ENCODE measurements at regions not wholly inside any gene's neighbourhood (a gene's known extent, or its start where the extent isn't known, plus 50 kb on each side); places are given as distances from the start of the nearest gene placed in this dataset.

- FAIRE-seq (no peak), DNase-seq (no peak)
- H3K4me3 ChIP-seq (ENCODE audit: low read depth in 1 of 3, low read length in 3 of 3), result no peak overlapping the region
- no peaks in the 10 kb centered on the region for H3K9me3 ChIP-seq (ENCODE audit: control insufficient read depth in 2 of 2, insufficient read depth in 1 of 2, low read depth in 1 of 2, low read length in 1 of 2)
- peaks cover 0 to 2% (median 0%) of the 10 kb centered on the region in 3 donors for H3K27me3 ChIP-seq (ENCODE audit: control insufficient read depth in 3 of 3, insufficient read depth in 3 of 3, low read length in 3 of 3)
- H3K4me1 ChIP-seq (ENCODE audit: control insufficient read depth in 3 of 3, insufficient read depth in 2 of 3, low read depth in 1 of 3, low read length in 2 of 3), result no peaks in the 10 kb centered on the region
- 31 to 71% (median 61%) methylated on average over 3 of the region's 3 CpGs for WGBS, 3 donors
- no peak overlapping the region for H3K27ac ChIP-seq (ENCODE audit: low read depth in 1 of 3, low read length in 2 of 3)
- no peaks in the 10 kb centered on the region for H3K36me3 ChIP-seq (ENCODE audit: control insufficient read depth in 3 of 3, insufficient read depth in 2 of 3, low read depth in 1 of 3, low read length in 3 of 3)
Measured at GRCh38 chr10:8128511-8128910, 74.0 kb downstream of the GATA3 start.

GRCh38 chr10:8129438-8129837, 75.0 kb downstream of the GATA3 start:
- Histone ChIP-seq H3K27ac (ENCODE audit: low read depth in 1 of 3, low read length in 2 of 3) (no peak overlapping the region), H3K27me3 (ENCODE audit: control insufficient read depth in 3 of 3, insufficient read depth in 3 of 3, low read length in 3 of 3) (peaks cover 0 to 2% (median 0%) of the 10 kb centered on the region in 3 donors), H3K4me1 (ENCODE audit: control insufficient read depth in 3 of 3, insufficient read depth in 2 of 3, low read depth in 1 of 3, low read length in 2 of 3) (no peaks in the 10 kb centered on the region), H3K9me3 (ENCODE audit: control insufficient read depth in 2 of 2, insufficient read depth in 1 of 2, low read depth in 1 of 2, low read length in 1 of 2) (no peaks in the 10 kb centered on the region), H3K4me3 (ENCODE audit: low read depth in 1 of 3, low read length in 3 of 3) (no peak overlapping the region), H3K36me3 (ENCODE audit: control insufficient read depth in 3 of 3, insufficient read depth in 2 of 3, low read depth in 1 of 3, low read length in 3 of 3) (no peaks in the 10 kb centered on the region)
- FAIRE-seq, result no peak
- 61 to 77% (median 64%) methylated on average over 2 of the region's 2 CpGs for WGBS, 3 donors
- DNase-seq, result no peak

- FAIRE-seq, result no peak
- no peaks in the 10 kb centered on the region for H3K9me3 ChIP-seq (ENCODE audit: control insufficient read depth in 2 of 2, insufficient read depth in 1 of 2, low read depth in 1 of 2, low read length in 1 of 2)
- H3K27me3 ChIP-seq (ENCODE audit: control insufficient read depth in 3 of 3, insufficient read depth in 3 of 3, low read length in 3 of 3), result no peaks in the 10 kb centered on the region
- no peak for DNase-seq
- H3K36me3 ChIP-seq (ENCODE audit: control insufficient read depth in 3 of 3, insufficient read depth in 2 of 3, low read depth in 1 of 3, low read length in 3 of 3), result no peaks in the 10 kb centered on the region
- WGBS, 3 donors, result 72 to 80% (median 74%) methylated on average over 8 of the region's 8 CpGs
- H3K4me1 ChIP-seq (ENCODE audit: control insufficient read depth in 3 of 3, insufficient read depth in 2 of 3, low read depth in 1 of 3, low read length in 2 of 3), result no peaks in the 10 kb centered on the region
- no peak overlapping the region for H3K4me3 ChIP-seq (ENCODE audit: low read depth in 1 of 3, low read length in 3 of 3)
- H3K27ac ChIP-seq (ENCODE audit: low read depth in 1 of 3, low read length in 2 of 3), result no peak overlapping the region
Measured at GRCh38 chr10:8130973-8131911, 76.8 kb downstream of the GATA3 start.

GRCh38 chr10:8133146-8133545, 78.7 kb downstream of the GATA3 start:
- H3K36me3 ChIP-seq (ENCODE audit: control insufficient read depth in 3 of 3, insufficient read depth in 2 of 3, low read depth in 1 of 3, low read length in 3 of 3), result no peaks in the 10 kb centered on the region
- DNase-seq (no peak), FAIRE-seq (no peak)
- no peaks in the 10 kb centered on the region for H3K27me3 ChIP-seq (ENCODE audit: control insufficient read depth in 3 of 3, insufficient read depth in 3 of 3, low read length in 3 of 3)
- H3K4me3 ChIP-seq (ENCODE audit: low read depth in 1 of 3, low read length in 3 of 3), result no peak overlapping the region
- no peaks in the 10 kb centered on the region for H3K9me3 ChIP-seq (ENCODE audit: control insufficient read depth in 2 of 2, insufficient read depth in 1 of 2, low read depth in 1 of 2, low read length in 1 of 2)
- H3K27ac ChIP-seq (ENCODE audit: low read depth in 1 of 3, low read length in 2 of 3), result no peak overlapping the region
- H3K4me1 ChIP-seq (ENCODE audit: control insufficient read depth in 3 of 3, insufficient read depth in 2 of 3, low read depth in 1 of 3, low read length in 2 of 3), result no peaks in the 10 kb centered on the region
- WGBS, 3 donors, result 58 to 74% (median 67%) methylated on average over 8 of the region's 8 CpGs

- H3K9me3 ChIP-seq (ENCODE audit: control insufficient read depth in 2 of 2, insufficient read depth in 1 of 2, low read depth in 1 of 2, low read length in 1 of 2), result no peaks in the 10 kb centered on the region
- H3K4me3 ChIP-seq (ENCODE audit: low read depth in 1 of 3, low read length in 3 of 3), result no peak overlapping the region
- no peaks in the 10 kb centered on the region for H3K27me3 ChIP-seq (ENCODE audit: control insufficient read depth in 3 of 3, insufficient read depth in 3 of 3, low read length in 3 of 3)
- no peak for DNase-seq
- 54 to 71% (median 69%) methylated on average over 2 of the region's 2 CpGs for WGBS, 3 donors
- no peak for FAIRE-seq
- H3K27ac ChIP-seq (ENCODE audit: low read depth in 1 of 3, low read length in 2 of 3), result no peak overlapping the region
- no peaks in the 10 kb centered on the region for H3K36me3 ChIP-seq (ENCODE audit: control insufficient read depth in 3 of 3, insufficient read depth in 2 of 3, low read depth in 1 of 3, low read length in 3 of 3)
- no peaks in the 10 kb centered on the region for H3K4me1 ChIP-seq (ENCODE audit: control insufficient read depth in 3 of 3, insufficient read depth in 2 of 3, low read depth in 1 of 3, low read length in 2 of 3)
Measured at GRCh38 chr10:8136736-8137135, 82.2 kb downstream of the GATA3 start.

- Histone ChIP-seq H3K27ac (ENCODE audit: low read depth in 1 of 3, low read length in 2 of 3) (no peak overlapping the region), H3K4me1 (ENCODE audit: control insufficient read depth in 3 of 3, insufficient read depth in 2 of 3, low read depth in 1 of 3, low read length in 2 of 3) (no peaks in the 10 kb centered on the region), H3K27me3 (ENCODE audit: control insufficient read depth in 3 of 3, insufficient read depth in 3 of 3, low read length in 3 of 3) (no peaks in the 10 kb centered on the region), H3K36me3 (ENCODE audit: control insufficient read depth in 3 of 3, insufficient read depth in 2 of 3, low read depth in 1 of 3, low read length in 3 of 3) (no peaks in the 10 kb centered on the region), H3K4me3 (ENCODE audit: low read depth in 1 of 3, low read length in 3 of 3) (no peak overlapping the region), H3K9me3 (ENCODE audit: control insufficient read depth in 2 of 2, insufficient read depth in 1 of 2, low read depth in 1 of 2, low read length in 1 of 2) (no peaks in the 10 kb centered on the region)
- no peak for FAIRE-seq
- 56 to 79% (median 78%) methylated on average over 6 of the region's 6 CpGs for WGBS, 3 donors
- peak in 1 of 2 donors; percentile 1 for DNase-seq
Measured at GRCh38 chr10:8137272-8137681, 82.8 kb downstream of the GATA3 start.

- no peaks in the 10 kb centered on the region for H3K36me3 ChIP-seq (ENCODE audit: control insufficient read depth in 3 of 3, insufficient read depth in 2 of 3, low read depth in 1 of 3, low read length in 3 of 3)
- no peaks in the 10 kb centered on the region for H3K4me1 ChIP-seq (ENCODE audit: control insufficient read depth in 3 of 3, insufficient read depth in 2 of 3, low read depth in 1 of 3, low read length in 2 of 3)
- no peak for DNase-seq
- H3K27ac ChIP-seq (ENCODE audit: low read depth in 1 of 3, low read length in 2 of 3), result no peak overlapping the region
- no peaks in the 10 kb centered on the region for H3K9me3 ChIP-seq (ENCODE audit: control insufficient read depth in 2 of 2, insufficient read depth in 1 of 2, low read depth in 1 of 2, low read length in 1 of 2)
- 73 to 81% (median 78%) methylated on average over 6 of the region's 6 CpGs for WGBS, 3 donors
- no peak overlapping the region for H3K4me3 ChIP-seq (ENCODE audit: low read depth in 1 of 3, low read length in 3 of 3)
- FAIRE-seq, result no peak
- H3K27me3 ChIP-seq (ENCODE audit: control insufficient read depth in 3 of 3, insufficient read depth in 3 of 3, low read length in 3 of 3), result no peaks in the 10 kb centered on the region
Measured at GRCh38 chr10:8137726-8138125, 83.2 kb downstream of the GATA3 start.

- no peak for FAIRE-seq
- no peaks in the 10 kb centered on the region for H3K27me3 ChIP-seq (ENCODE audit: control insufficient read depth in 3 of 3, insufficient read depth in 3 of 3, low read length in 3 of 3)
- 90 to 92% (median 91%) methylated on average over 3 of the region's 3 CpGs for WGBS, 3 donors
- no peaks in the 10 kb centered on the region for H3K4me1 ChIP-seq (ENCODE audit: control insufficient read depth in 3 of 3, insufficient read depth in 2 of 3, low read depth in 1 of 3, low read length in 2 of 3)
- no peak overlapping the region for H3K4me3 ChIP-seq (ENCODE audit: low read depth in 1 of 3, low read length in 3 of 3)
- no peaks in the 10 kb centered on the region for H3K36me3 ChIP-seq (ENCODE audit: control insufficient read depth in 3 of 3, insufficient read depth in 2 of 3, low read depth in 1 of 3, low read length in 3 of 3)
- no peaks in the 10 kb centered on the region for H3K9me3 ChIP-seq (ENCODE audit: control insufficient read depth in 2 of 2, insufficient read depth in 1 of 2, low read depth in 1 of 2, low read length in 1 of 2)
- DNase-seq, result no peak
- no peak overlapping the region for H3K27ac ChIP-seq (ENCODE audit: low read depth in 1 of 3, low read length in 2 of 3)
Measured at GRCh38 chr10:8138471-8138870, 84.0 kb downstream of the GATA3 start.

GRCh38 chr10:8144496-8144895, 90.0 kb downstream of the GATA3 start:
- Histone ChIP-seq H3K4me3 (ENCODE audit: low read depth in 1 of 3, low read length in 3 of 3) (no peak overlapping the region), H3K9me3 (ENCODE audit: control insufficient read depth in 2 of 2, insufficient read depth in 1 of 2, low read depth in 1 of 2, low read length in 1 of 2) (no peaks in the 10 kb centered on the region), H3K4me1 (ENCODE audit: control insufficient read depth in 3 of 3, insufficient read depth in 2 of 3, low read depth in 1 of 3, low read length in 2 of 3) (no peaks in the 10 kb centered on the region), H3K27me3 (ENCODE audit: control insufficient read depth in 3 of 3, insufficient read depth in 3 of 3, low read length in 3 of 3) (no peaks in the 10 kb centered on the region), H3K27ac (ENCODE audit: low read depth in 1 of 3, low read length in 2 of 3) (no peak overlapping the region), H3K36me3 (ENCODE audit: control insufficient read depth in 3 of 3, insufficient read depth in 2 of 3, low read depth in 1 of 3, low read length in 3 of 3) (no peaks in the 10 kb centered on the region)
- 67 to 74% (median 67%) methylated on average over 4 of the region's 4 CpGs for WGBS, 3 donors
- DNase-seq, result no peak
- FAIRE-seq, result no peak

Data from small intestine (tissue), 7 donors.